GM21528 (cell line): ENCODE measurements at regions not wholly inside any gene's neighbourhood (a gene's known extent, or its start where the extent isn't known, plus 50 kb on each side); places are given as distances from the start of the nearest gene placed in this dataset.
"Not testable (repeated sequence)": the region's sequence is repeated elsewhere in the genome, so short reads cannot be mapped to it uniquely, and the experiment has no call there.

ENCODE experiments used
- ATAC-seq: cut with Tn5 transposase; IDR thresholded peaks from one replicate; pipeline ENCODE4 v1.9.1; 2021; ENCODE audit warnings: mild to moderate bottlenecking, moderate library complexity; ENCODE audit not compliant: unreplicated experiment, low FRiP score

GRCh38 chr3:80675790-80676189 is 908.0 kb upstream of the ROBO1 start:
- no peak for ATAC-seq

DNA sequence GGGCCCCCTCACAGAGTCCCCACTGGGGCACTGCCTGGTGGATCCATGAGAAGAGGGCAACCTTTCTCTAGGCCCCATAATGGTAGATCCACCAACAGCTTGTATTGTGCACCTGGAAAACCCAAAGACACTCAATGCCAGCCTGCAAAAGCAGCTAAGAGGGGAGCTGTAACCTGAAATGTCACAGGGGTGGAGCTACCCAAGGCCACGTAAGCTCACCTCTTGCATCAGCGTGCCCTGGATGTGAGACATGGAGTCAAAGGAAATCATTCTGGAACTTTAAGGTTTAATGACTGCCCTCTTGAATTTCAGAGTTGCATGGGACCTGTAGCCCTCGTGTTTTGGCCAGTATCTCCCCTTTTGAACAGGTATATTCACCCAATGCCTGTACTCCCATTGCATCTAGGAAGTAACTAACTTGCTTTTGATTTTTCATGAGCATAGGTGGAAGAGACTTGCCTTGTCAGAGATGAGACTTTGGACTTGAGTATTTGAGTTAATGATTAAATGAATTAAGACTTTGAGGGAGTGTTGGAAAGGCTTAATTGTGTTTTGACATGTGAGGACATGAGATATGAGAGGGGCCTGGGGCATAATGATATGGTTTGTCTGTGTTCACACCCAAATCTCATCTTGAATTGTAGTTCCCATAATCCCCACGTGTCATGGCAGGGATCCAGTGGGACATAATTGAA is 900.9 kb upstream of the ROBO1 start:
- no peak for ATAC-seq

- no peak for ATAC-seq
Observed at GRCh38 chr3:80668100-80668499, 900.3 kb upstream of the ROBO1 start.

DNA sequence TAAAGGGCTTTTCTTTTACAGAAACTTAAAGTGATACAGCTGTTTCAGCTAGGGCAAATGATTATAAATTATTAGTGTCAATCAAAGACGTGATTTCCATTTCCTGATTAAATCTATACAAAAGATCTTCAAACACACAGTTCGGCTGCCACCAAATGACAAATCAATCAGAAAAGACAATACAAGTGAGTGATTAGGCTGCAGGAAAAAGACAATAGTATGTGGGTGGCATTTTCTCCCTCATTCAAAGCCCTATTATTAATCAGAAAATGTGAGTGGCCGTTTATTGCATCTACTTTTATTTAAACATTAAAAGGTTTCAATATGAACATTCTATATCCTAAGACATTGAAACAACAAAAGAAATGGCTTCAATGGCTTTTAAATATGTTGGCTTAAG is 895.6 kb upstream of the ROBO1 start:
- ATAC-seq, result no peak

- ATAC-seq, result no peak
Observed at GRCh38 chr3:80655216-80655615, 887.4 kb upstream of the ROBO1 start.

GRCh38 chr3:80649170-80649569 is 881.4 kb upstream of the ROBO1 start:
- no peak for ATAC-seq

DNA sequence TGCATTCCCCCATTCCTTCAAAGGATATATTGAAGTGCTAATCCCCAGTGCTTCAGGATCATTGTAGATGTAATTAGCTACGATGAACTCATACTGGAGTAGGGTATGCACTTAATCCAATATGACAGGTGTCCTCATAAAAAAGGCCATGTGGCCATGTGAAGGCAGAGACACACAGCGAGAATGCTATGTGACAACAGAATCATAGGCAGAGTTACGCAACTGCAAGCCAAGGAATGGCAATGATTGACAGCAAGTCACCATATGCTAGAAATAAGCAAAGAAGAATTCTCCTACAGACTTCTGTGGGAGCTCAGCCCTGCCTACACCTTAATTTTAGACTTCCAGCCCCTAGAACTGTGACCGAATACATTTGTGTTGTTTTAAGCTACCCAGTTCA is 875.6 kb upstream of the ROBO1 start:
- ATAC-seq, result no peak

- no peak for ATAC-seq
Observed at GRCh38 chr3:80618295-80619256, 850.8 kb upstream of the ROBO1 start.

GRCh38 chr3:80612366-80612765 is 844.6 kb upstream of the ROBO1 start:
- no peak for ATAC-seq

- ATAC-seq, result not testable (repeated sequence)
Observed at GRCh38 chr3:80608072-80608471, 840.3 kb upstream of the ROBO1 start.

DNA sequence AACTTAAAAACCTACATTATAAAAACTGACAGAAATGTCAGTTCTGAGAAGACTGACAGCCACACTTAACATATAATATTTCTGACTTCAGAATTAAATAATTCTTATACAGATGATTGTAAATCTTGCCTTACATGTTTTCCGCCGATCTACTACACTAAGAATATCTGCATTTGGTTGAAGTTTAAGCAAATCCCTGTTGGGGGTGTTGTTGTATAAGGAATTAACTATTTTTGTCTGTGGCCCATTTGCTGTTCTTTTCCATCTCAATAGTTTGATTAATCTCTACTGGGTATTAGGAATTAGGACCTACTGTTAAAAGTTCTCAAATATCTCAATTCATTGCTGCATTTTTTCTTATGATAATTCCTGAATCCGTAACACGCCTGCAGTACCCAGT is 838.3 kb upstream of the ROBO1 start:
- no peak for ATAC-seq

GRCh38 chr3:80601479-80601878 is 833.7 kb upstream of the ROBO1 start:
- no peak for ATAC-seq

GRCh38 chr3:80592792-80593191 is 825.0 kb upstream of the ROBO1 start:
- no peak for ATAC-seq

DNA sequence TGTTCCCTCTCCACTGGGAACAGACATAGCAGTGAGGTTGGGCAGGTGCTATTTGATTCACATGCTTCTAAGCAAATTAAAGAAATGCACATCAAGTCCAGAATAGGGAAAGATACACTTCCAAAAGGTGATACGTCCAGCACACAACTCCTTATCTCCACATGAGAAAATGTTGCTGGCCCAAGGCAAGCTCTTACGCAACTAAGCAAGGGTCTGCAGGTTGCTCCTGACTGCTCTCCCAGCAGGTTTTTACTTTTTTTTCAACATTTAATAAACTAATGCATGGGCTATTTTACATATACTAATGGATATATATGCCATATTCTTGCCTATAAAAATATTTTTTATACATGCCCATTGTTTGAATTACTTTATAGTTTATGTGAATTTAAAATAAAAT is 818.5 kb upstream of the ROBO1 start:
- no peak for ATAC-seq

DNA sequence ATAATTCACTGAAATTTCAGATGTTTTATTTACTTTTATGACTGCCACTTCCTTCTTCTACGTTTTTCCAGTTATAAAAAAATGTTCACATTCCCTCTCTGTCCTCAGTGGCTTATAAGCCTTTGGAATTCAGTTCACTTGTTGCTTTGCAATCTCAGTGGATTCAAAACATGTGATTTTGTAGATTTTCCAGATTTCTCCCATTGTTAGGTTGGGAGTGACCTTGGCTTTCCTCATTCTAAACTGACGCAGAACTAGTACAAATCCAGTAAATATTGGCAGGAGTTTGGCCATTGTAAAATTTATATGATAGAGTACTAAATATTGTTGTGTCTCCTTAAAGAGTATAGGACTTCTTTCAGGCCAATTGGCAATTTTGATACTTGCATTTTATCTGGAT is 812.3 kb upstream of the ROBO1 start:
- ATAC-seq, result no peak

DNA sequence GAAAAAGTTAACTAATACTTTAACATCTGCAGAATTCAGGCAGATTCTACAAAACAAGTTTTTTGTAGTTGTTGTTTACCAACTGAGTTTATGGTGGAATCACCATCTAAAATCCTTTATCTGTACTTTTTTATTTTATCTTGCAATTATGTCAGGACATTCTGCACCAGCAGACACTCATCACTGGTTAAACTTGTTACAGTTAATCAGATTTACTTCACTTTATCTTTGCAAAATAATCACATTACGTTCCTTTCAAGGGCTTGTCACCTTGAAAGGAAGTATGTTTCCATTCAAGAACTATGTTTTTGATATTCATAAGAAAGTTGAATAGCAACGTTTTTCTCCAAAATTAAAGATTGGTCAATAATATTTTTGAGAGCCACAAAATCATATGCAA is 796.6 kb upstream of the ROBO1 start:
- ATAC-seq, result no peak

- ATAC-seq, result no peak
Observed at GRCh38 chr3:80559701-80560100, 791.9 kb upstream of the ROBO1 start.

DNA sequence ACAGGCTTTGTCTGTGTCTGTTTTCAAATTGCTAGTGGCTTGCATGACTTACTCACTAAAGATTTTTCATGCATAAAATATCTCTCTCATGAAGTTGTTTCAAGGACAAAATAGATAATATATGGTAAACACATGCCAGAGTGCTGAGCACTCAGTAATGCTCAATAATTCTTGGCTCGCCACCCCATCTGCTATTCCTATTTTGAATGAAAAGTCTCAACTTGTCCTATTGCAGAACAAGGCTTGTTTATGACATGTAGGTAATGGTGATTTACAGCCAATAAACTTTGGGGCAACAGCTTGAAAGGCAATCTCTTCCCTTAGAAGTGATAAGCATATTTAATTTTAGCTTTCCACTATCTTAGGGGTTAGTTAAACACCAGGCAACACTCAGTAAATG is 789.0 kb upstream of the ROBO1 start:
- ATAC-seq, result no peak

DNA sequence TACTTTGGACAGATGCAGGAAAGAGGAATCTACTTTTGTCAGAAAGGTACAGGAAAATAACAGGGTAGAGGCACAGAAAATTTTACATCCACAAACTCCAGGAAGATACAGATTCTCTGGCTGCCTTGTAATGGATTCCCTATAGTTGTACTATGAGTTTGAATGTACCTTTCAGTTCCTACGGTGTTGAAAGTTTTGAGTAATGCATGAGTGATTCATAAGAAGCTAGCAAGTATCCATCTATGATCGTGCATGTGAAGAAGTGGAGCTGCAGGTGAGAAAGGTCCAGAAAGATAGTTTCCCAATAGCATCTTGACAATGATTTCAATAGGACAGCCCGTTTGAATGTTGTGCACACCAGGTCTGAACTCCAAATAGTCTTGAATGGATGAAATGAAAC is 786.5 kb upstream of the ROBO1 start:
- ATAC-seq, result no peak

DNA sequence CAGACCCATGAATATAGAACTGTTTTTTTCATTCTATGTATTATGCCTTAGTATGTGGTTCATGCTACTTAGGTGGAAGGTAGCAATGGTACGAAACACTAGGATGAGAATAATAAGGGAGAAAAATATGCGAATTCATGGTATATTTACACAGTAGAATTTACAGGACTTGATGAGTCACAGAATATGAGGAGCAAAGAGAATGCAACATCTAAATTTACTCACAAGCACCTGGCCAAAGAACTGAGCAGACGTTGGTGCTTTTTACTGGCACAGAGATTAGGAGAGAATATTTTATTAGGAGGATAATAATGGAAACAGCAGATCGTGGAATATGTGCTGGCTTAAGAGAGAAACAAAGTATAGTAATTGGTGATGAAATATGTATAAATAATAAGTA is 785.4 kb upstream of the ROBO1 start:
- no peak for ATAC-seq

DNA sequence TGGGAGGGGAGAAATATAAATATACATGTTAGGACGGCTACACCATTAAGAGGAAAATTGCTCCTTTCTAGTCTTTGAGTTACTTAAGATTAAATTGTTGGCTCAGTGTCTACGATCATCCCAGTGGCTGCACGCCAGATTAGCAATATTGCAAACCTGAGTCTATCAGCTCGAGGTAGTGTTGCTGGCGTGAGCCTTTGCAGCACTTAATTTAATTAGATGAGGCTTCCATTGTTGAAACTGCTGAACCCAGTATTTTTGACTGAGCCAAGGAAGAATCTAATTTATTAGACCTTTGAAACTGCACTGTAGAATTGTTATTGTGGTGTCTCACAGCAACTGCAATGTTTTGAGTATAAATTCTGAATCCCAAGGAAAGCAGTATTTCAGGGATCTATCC is 782.4 kb upstream of the ROBO1 start:
- no peak for ATAC-seq

- ATAC-seq, result no peak
Observed at GRCh38 chr3:80549173-80549572, 781.4 kb upstream of the ROBO1 start.
